Stomach (tissue), 8 donors: ENCODE measurements at regions not wholly inside any gene's neighbourhood (a gene's known extent, or its start where the extent isn't known, plus 50 kb on each side); places are given as distances from the start of the nearest gene placed in this dataset.

Experiments used
- DNase-seq, 2 donors: peaks; one replicate each; pipeline versions ENCODE4 v3.0.0 to v3.0.0-alpha.2; 2013 to 2019
- H3K27ac ChIP-seq, 5 donors: fragments of 200-600 bp in 4 of 5; sonication (generic) in 4 of 5; one replicate each; pipeline ENCODE4 v1.5.1; 2013 to 2019; ENCODE audit warnings: mild to moderate bottlenecking in 1 of 5, moderate library complexity in 1 of 5
- H3K27me3 ChIP-seq, 3 donors: fragments of 200-600 bp; sonication (generic); one replicate each; pipeline ENCODE4 v1.5.1; 2017 to 2019; ENCODE audit warnings: mixed run types in 1 of 3
- H3K36me3 ChIP-seq, 4 donors: fragments of 200-600 bp; sonication (generic); 1 replicate in 3 of 4; 2 replicates in 1 of 4; pipeline ENCODE4 v1.5.1; 2016 to 2019
- H3K4me1 ChIP-seq, 4 donors: fragments of 200-600 bp; sonication (generic); one replicate each; pipeline ENCODE4 v1.5.1; 2016 to 2019
- H3K4me3 ChIP-seq, 4 donors: fragments of 200-600 bp; sonication (generic) in 3 of 4; one replicate each; pipeline ENCODE4 v1.5.1; 2016 to 2019; ENCODE audit warnings: mild to moderate bottlenecking in 1 of 4
- H3K9me3 ChIP-seq, 4 donors: fragments of 200-600 bp; sonication (generic); one replicate each; pipeline ENCODE4 v1.5.1; 2016 to 2019
- EP300 ChIP-seq: sonication (generic); formaldehyde crosslinking; IDR thresholded peaks from one replicate; pipeline ENCODE4 v1.6.1; 2017; ENCODE audit warnings: antibody characterized with exemption
- POLR2A ChIP-seq, 4 donors: fragments of 450-650 bp; IDR thresholded peaks; one replicate each; pipeline ENCODE4 v1.6.1; 2016; ENCODE audit warnings: antibody characterized with exemption in 4 of 4, control low read depth in 2 of 4, mild to moderate bottlenecking in 1 of 4, moderate library complexity in 1 of 4
- POLR2AphosphoS5 ChIP-seq, 3 donors: sonication (generic); formaldehyde crosslinking; IDR thresholded peaks; one replicate each; pipeline ENCODE4 v1.6.1; 2016; ENCODE audit warnings: antibody characterized with exemption in 3 of 3
- WGBS, 5 donors: extraction: QIAGEN DNeasy Blood & Tissue Kit in 3 of 5; methylation state at CpG; one replicate each; pipeline versions ENCODE4 v1.1.5 to v1.1.7; 2013 to 2018; 5-methylcytosine and 5-hydroxymethylcytosine counted together
- intact Hi-C: fragments of 100-400 bp; cut with DNase I; formaldehyde crosslinking; loops from one replicate; pipeline ENCODE4 v1.15.1; 2023; ENCODE audit warnings: low total_unique reads
- TF ChIP-seq, protein P1 (sequence below), 7 experiments: fragments of 450-650 bp in 4 of 7; fragments of 200-600 bp in 3 of 7; sonication (generic) in 3 of 7; IDR thresholded peaks; one replicate each; pipeline ENCODE4 v1.5.1; 2016 to 2019; ENCODE audit warnings: antibody characterized with exemption in 7 of 7, control low read depth in 2 of 7, mild to moderate bottlenecking in 1 of 7
- donor health status: healthy with polysubstance abuse.
- donor health status: Bipolar disorder and iron deficiency.
- donor health status: healthy.

GRCh38 chr13:72545030-72545719 lies 182.3 kb downstream of the MZT1 start:
- 47 to 70% (median 66%) methylated on average over 4 of the region's 4 CpGs for WGBS, 5 donors
- DNase-seq = no peak
- no peaks in the 10 kb centered on the region for H3K4me1 ChIP-seq
- intact Hi-C loops = no loop called here
- no peak overlapping the region for H3K4me3 ChIP-seq
- H3K36me3 ChIP-seq = no peaks in the 10 kb centered on the region
- no peaks in the 10 kb centered on the region for H3K27me3 ChIP-seq
- TF ChIP-seq, protein P1, sequence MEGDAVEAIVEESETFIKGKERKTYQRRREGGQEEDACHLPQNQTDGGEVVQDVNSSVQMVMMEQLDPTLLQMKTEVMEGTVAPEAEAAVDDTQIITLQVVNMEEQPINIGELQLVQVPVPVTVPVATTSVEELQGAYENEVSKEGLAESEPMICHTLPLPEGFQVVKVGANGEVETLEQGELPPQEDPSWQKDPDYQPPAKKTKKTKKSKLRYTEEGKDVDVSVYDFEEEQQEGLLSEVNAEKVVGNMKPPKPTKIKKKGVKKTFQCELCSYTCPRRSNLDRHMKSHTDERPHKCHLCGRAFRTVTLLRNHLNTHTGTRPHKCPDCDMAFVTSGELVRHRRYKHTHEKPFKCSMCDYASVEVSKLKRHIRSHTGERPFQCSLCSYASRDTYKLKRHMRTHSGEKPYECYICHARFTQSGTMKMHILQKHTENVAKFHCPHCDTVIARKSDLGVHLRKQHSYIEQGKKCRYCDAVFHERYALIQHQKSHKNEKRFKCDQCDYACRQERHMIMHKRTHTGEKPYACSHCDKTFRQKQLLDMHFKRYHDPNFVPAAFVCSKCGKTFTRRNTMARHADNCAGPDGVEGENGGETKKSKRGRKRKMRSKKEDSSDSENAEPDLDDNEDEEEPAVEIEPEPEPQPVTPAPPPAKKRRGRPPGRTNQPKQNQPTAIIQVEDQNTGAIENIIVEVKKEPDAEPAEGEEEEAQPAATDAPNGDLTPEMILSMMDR (IDR thresholded peaks at IDR 0.05) = no peak
- TF ChIP-seq EP300 (no peak), POLR2AphosphoS5 (IDR thresholded peaks at IDR 0.05) (no peak), POLR2A (IDR thresholded peaks at IDR 0.05) (no peak)
- no peaks in the 10 kb centered on the region for H3K9me3 ChIP-seq
- no peak overlapping the region for H3K27ac ChIP-seq

GRCh38 chr13:72544042-72544441 lies 183.4 kb downstream of the MZT1 start:
- TF ChIP-seq POLR2A (IDR thresholded peaks at IDR 0.05) (no peak), POLR2AphosphoS5 (IDR thresholded peaks at IDR 0.05) (no peak), EP300 (no peak)
- TF ChIP-seq, protein P1 (IDR thresholded peaks at IDR 0.05) = no peak
- intact Hi-C loops = no loop called here

GRCh38 chr13:72542241-72542640 lies 185.2 kb downstream of the MZT1 start:
- H3K27ac ChIP-seq = no peak overlapping the region
- H3K27me3 ChIP-seq = no peaks in the 10 kb centered on the region
- intact Hi-C loops = no loop called here
- TF ChIP-seq EP300 (no peak), POLR2A (IDR thresholded peaks at IDR 0.05) (no peak), POLR2AphosphoS5 (IDR thresholded peaks at IDR 0.05) (no peak)
- TF ChIP-seq, protein P1 (IDR thresholded peaks at IDR 0.05) = no peak
- peaks cover 0 to 2% (median 0%) of the 10 kb centered on the region in 4 donors for H3K4me1 ChIP-seq
- DNase-seq = no peak
- H3K36me3 ChIP-seq = no peaks in the 10 kb centered on the region
- H3K9me3 ChIP-seq = no peaks in the 10 kb centered on the region
- 84 to 94% (median 88%) methylated on average over 3 of the region's 3 CpGs for WGBS, 5 donors
- no peak overlapping the region for H3K4me3 ChIP-seq

More at GRCh38 chr13:72544042-72544441, 183.4 kb downstream of the MZT1 start:
- 84 to 91% (median 87%) methylated on average over 2 of the region's 2 CpGs for WGBS, 5 donors
- Histone ChIP-seq H3K27ac (no peak overlapping the region), H3K4me3 (no peak overlapping the region), H3K9me3 (no peaks in the 10 kb centered on the region), H3K4me1 (no peaks in the 10 kb centered on the region), H3K27me3 (no peaks in the 10 kb centered on the region), H3K36me3 (no peaks in the 10 kb centered on the region)
- DNase-seq = no peak

DNA sequence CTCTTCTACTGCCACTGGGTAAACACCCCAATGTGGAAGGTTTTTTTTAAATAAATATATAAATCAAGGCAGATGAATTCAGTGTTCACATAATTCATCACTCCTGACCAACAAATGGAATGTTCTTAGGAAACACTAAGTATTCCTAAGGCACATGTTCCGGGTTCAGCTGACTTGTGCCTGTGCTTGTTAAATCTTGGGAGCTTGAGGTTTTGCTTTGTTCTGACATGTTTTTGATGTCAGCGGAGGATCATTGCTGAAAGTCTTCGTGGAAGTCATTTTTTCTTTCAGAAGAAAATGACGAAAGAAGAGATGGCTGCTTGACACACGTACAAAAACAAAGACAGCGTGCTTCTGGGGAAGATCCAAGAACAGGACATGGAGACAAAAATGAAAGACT lies 185.8 kb downstream of the MZT1 start:
- 86 to 95% (median 91%) methylated on average over 6 of the region's 6 CpGs for WGBS, 5 donors
- Histone ChIP-seq H3K27me3 (no peaks in the 10 kb centered on the region), H3K27ac (no peak overlapping the region), H3K9me3 (no peaks in the 10 kb centered on the region), H3K4me1 (peaks cover 0 to 8% (median 0%) of the 10 kb centered on the region in 4 donors), H3K4me3 (no peak overlapping the region), H3K36me3 (no peaks in the 10 kb centered on the region)
- no peak for DNase-seq
- intact Hi-C loops = no loop called here
- TF ChIP-seq, protein P1 (IDR thresholded peaks at IDR 0.05) = no peak
- TF ChIP-seq POLR2AphosphoS5 (IDR thresholded peaks at IDR 0.05) = no peak
- no peak for TF ChIP-seq POLR2A (IDR thresholded peaks at IDR 0.05)
- no peak for TF ChIP-seq EP300
